GM19372 (cell line): ENCODE measurements at regions not wholly inside any gene's neighbourhood (a gene's known extent, or its start where the extent isn't known, plus 50 kb on each side); places are given as distances from the start of the nearest gene placed in this dataset.
"Not testable (repeated sequence)": the region's sequence is repeated elsewhere in the genome, so short reads cannot be mapped to it uniquely, and the experiment has no call there.

Source experiments
- ATAC-seq: cut with Tn5 transposase; IDR thresholded peaks from one replicate; pipeline ENCODE4 v1.9.1; 2021; ENCODE audit warnings: mild to moderate bottlenecking, low read depth, moderate library complexity; ENCODE audit not compliant: unreplicated experiment

DNA sequence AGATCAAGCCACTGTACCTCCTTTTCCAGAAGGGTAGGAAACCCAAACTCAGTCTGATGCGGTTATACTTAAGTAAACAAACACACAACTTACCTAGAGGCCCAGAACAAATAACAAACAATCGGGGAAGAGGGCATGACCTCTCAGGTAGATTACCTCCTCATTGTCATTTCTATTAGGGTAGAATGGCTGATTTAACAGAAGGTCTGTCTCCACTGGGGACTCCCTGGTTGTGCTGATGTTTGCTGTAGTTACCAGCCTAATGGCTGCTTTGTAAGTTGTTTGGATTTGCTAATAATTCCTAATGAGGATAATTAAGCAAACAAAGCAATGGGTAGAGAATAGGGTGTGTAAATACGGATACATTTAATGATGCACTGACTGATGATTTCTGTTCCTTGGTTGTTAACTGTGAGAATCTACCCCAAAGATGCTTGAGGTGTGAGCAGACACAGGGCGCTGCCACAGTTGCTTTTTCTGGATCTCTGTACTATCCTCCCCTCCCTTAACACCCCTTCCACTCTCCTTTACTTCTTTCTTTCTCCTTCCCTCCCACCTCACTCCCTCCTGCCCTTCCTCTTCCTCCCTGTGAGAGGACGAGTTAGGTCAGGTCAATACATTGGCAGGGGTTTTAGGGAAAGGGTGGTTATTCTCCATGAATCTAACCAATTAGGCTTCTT, 332.0 kb upstream of the FZD8 start:
- not testable (repeated sequence) for ATAC-seq

DNA sequence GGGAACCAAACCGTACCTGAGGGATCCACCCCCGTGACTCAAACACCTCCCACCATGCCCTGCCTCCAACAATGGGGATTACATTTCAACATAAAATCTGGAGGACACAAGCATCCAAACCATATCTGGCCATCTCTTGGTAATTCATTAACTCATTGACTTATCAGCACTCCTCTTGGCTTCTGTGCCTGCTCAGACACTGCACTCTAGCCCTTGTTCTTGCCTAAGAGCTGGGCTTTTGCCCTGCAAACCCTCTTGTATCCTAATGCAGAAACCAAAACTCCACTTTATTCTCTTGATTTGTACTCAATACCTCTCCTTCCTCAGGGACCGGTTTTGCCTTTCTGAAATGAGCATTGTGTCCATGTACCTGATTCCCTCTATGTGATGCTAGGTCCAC, 330.2 kb upstream of the FZD8 start:
- ATAC-seq, result no peak

DNA sequence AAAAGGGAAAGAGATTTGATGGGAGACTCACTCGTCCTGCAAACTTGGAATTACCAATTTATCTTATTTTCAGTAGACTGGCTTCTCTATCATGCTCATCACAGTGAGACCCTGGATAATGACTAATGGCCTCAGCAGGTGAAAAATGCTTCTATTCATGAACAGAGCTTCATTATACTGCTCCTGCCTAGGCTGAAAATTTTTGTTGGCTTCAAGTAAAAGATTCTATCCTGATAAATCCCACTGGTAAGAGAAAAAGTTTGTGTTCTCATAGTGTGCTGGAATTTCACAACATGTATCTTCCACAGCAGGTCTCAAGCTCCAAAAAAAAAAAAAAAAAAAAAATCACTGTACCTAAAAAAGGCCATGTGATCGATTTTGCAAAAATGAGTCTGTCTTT, 329.3 kb upstream of the FZD8 start:
- ATAC-seq, result no peak

DNA sequence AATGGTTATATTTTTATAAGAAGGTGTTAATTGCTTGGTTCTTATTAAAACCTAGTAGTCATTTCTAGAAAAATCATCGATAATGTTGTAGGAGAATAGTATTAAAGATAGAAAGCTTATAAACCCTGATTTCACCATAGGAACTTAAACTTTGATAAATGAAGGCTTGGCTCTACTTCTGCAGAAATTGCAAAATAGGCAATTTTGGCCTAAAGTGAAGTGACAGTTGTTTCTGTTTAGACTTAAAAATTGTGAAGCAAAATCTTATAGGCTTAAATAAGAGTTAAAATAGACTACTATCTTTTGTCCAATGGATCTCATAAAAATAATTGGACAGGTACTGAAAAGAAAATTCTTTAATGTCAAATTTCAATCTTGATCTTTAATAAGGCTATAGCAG, 321.6 kb upstream of the FZD8 start:
- no peak for ATAC-seq

DNA sequence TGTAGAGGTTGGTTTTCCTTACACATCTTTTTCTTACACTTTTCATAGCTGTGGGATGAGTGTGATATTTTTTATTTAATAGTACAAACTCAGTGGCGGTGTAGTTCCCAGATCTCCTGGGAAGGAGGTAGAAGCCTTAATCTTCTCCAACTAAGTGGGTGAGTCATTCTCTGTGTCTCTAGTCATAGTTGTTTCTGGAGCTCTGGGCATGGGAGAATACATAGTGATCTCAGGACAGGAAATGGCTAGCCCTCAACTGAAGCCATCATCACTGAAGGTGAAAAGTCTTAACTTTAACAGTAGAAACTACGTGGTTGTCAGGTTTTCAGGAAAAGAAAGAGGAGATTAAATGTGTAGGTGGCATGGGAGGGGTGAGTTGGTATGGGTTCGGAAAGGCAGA, 319.4 kb upstream of the FZD8 start:
- no peak for ATAC-seq

DNA sequence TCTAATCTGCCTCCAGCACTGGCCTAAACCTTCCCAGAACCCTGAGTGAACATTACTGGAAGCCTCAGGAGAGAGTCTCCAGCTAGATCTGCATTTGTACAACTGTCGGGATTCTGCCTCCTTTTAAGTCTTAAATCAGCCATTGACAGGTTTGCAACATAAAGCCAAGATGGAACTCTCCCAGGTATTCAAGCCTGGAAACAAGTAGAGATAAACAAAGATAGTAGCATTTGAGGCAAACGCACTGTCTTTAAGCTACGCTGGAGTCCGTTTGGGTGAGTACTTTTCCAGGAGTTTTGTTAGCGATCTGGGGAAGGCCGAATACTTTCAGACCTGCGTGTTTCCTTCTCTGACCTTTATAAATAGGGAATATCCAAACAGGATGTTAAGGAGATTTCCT, 317.2 kb upstream of the FZD8 start:
- no peak for ATAC-seq

DNA sequence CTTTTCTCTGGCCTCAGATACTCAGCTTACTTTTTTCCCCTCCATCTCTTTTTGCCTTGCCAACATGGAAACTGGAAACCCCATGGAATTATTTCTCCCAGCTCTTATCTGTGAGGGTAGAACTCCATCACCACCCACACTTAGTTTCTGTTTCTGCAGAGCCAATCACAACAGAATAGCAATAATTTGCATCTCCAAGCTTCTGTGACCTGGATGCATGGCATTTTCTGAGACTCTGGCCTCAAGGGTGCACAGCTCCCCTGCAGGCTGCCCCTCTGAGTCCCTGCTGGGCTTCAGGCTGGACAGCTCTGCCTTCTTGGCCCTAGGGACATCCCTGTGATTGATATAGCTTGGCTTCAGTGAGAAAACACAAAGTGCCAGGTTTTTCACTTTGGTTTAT, 316.5 kb upstream of the FZD8 start:
- ATAC-seq, result not testable (repeated sequence)

DNA sequence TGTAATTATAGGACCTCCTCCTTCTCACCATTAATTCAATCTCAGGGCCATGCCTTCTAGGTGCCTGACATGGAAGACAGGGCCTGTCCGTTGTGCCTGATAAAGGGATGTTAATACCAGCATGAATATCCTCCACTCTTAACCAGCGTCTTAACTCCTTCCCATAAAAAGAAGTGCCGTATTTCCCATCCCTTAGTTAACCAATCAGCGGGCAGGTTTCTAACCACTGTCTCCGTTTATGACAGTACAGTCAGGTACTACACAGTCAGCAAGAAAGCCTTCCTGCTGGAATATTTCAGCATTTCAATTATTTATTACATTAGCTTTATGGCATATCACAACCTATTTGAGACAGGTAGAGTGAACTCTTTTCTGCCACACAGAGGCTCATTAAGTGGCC, 308.6 kb upstream of the FZD8 start:
- ATAC-seq, result no peak

DNA sequence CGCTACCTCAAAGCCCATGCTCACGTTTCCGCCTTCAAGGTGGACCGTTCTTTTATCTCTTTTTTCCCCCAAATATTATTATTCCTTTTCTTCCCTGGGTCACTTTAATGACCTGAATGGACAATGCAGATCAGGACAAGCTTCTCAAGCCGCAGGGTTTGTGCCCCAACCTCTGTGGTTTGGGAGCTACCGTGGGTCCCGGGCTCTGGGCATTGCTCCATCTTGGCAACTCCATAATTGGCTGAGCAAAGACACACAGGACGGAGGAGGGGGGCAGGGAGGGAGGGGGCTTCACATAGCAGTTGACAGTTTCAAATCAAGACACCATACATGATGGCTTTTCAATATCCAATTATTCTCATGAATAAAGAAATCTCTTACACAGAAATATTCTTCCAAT, 308.1 kb upstream of the FZD8 start:
- no peak for ATAC-seq

DNA sequence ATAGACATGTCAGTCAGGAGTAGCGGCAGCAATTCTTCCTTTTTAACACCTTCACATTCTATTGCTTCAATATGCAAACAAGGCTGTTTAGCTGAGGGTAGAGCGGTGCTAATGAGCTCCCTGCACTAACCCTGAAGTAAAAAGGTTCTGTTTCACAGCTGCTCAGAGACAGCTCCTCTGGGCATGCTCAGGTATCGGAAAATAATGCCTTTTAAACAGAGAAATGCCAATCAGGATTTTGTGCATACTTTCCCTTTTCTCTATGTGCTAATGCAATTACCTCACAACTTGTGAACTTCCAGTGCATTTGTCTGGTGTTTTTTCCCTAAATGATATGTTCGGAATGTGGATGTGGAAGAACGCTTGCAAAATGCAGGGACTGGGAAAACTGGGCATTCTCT, 307.7 kb upstream of the FZD8 start:
- ATAC-seq, result no peak

DNA sequence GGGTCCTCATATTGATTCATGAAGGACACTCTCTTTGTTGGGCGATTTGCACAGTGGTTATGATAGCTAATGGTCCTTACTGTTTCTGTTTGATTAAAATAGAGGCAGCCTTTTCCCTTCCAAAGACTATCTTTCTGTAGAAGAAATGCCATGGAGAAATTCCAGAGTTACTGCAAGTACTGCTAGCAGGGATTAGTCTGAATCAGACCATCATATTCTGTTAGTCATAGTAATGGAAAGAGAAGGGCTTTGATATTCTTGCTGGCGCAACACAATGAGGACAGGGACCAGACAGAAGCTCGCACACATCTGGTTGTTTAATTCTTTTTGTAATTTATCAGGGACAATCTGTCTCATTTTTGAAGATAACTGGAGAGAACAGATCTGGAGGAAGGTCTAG, 304.5 kb upstream of the FZD8 start:
- ATAC-seq, result no peak

DNA sequence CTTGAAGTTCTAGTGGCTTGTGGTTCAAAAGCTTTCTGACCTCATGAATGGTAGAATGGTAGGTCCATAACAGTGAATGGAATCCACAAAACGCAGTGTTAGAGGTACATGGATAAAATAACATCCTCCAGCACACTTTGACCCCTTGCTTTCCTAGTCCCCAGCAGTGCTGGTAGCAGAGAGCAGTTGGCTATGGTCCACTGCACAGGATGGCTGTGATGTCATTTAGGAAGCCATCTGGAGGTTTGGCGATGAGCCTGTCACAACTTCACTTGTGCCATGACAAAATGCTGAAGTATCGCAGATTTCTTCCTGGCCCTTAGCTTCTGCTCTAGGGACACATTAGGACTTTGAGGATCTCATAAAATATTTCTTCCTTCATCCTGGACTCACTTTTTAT, 300.0 kb upstream of the FZD8 start:
- no peak for ATAC-seq

DNA sequence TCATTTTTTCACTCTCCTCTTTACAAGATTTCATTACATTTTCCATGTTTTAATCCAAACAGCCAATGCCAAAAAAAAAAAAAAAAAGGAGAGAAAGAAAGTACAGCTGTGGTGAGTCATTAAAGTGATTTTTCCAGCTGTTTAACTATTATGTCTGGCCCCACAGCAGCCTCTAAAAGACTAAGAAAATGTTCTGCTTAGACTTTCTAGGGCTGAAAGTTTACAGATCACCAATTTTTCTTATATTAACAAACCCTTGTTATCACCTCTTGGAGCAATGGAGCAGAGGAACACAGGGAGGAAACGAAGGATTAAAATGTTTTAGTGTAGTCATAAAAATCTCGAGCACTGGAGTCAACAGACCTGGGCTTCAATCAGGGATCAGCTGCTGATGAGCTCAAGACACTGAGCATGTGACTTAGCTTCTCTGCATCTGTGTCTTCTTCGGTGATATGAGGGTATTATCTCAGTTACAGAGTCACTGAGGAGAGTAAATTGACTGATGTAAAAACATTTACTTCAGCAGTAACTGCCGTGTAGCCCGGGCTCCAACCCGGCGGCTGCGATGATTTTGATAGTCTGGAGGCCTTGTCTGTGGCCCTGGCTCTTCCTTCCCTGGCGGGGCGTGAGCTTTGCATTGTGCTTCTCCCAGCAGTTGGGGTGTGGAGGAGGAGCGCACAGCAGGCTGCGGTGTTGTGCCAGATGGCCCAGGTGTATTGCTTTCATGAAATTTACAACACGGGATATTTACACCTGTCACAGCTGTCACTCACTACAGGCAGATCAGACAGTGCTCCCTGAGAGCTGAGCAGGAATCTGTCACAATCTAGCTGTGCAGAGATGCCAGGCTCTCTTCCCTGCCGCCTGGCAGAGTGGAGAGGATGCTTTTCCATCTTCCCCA, 298.3 kb upstream of the FZD8 start:
- no peak for ATAC-seq

DNA sequence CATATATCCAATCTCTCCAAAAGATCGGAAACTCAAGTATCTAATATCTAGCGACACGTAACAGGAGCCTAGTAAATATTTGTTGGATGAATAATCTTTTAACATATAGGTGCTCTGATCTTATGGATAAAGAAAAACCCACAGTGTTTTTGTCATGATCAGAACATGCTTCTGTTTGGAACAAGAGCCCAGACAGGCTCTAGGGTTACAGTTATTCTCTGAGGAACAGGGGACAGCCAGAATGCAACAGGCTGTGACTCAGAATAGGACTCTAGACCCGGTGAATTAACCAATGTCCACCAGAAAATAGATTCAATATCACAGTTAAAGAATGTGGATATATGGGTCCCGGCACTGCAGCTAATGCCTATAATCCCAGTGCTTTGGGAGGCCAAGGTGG, 296.1 kb upstream of the FZD8 start:
- no peak for ATAC-seq

DNA sequence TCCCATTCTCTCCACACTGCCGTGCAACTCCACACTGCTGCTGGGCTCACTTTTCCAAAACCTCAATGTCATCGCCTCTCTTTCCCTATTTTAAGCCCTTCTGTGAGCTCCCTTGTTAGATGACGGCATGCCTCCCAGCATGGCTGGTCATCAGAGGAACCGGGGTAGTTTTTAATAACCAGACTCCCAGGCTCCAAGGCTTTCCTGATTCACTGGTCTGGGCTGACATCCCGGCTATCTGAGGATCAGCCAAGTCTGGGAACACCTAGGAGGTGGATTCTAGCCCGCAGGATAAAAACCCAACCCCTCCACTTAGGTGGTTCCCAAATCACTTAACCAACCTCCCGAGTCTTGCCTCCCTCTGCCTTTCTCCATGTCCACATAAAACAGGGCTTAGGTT, 295.4 kb upstream of the FZD8 start:
- no peak for ATAC-seq

DNA sequence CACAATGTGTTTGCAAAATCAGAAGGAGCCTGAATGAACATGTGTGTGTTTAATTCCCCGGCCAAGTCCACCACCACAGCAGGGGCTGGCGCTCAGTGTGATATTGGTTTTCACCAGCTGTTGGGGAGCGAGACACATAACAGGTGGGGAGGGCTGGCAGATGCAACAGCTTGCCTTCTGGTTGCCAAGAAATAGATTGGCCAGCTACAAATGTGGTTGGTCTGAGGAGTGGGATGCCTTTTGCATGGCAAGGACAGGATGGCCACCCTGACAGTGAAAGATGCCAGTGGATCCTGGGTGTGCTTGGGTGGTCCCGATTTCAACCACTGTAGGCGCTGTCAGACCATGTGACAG, 292.5 kb upstream of the FZD8 start:
- ATAC-seq, result no peak

DNA sequence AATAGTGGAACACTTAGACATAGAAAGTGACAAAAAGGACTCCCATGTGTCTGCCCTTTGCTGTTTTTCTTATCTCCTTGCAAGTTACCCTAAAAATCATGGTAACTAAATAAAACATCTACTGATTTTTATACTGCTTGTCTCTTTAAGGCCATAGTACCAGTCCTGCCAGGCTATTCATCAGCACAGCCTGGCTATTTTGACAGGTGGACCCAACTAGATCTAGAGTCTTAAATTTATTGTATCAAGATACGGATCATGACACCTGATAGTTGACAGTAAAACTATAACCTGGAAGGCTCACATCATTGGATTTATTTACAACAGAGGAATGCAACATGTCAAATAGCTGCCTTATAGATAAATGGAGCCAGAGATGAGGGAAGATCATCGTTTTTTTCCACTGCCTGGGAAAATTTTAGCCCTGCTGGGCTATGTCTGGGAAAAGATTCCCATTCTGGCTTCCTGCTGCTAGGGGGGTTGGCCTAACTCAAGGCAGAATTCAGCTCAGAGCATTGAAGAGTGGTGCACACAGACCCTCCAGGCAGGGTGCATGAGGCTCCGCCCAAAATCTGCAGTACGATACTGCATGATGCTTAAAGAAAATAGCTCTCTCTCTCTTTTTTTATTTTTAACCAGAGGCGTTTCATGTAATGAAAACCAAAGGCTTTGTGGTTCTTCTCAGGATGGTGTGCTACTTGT, 292.0 kb upstream of the FZD8 start:
- no peak for ATAC-seq

DNA sequence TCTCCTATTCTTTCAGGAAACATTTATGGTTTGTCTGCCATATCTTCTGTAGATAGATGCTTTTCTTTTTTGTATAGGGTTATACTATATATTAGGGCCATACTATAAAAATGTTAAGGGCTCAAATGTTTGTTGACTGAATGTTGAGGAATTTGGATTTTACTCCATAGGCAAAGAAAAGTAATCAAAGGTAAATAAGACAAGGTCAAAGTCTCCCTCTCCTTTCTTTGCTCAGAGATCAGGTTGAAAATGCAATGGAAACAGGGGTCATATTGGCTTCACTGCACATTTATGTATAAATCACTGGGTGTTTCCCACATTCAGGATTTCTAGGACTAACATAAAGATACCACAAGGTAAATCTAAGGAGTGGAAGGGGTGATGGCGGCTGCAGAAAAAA, 291.4 kb upstream of the FZD8 start:
- ATAC-seq, result no peak

DNA sequence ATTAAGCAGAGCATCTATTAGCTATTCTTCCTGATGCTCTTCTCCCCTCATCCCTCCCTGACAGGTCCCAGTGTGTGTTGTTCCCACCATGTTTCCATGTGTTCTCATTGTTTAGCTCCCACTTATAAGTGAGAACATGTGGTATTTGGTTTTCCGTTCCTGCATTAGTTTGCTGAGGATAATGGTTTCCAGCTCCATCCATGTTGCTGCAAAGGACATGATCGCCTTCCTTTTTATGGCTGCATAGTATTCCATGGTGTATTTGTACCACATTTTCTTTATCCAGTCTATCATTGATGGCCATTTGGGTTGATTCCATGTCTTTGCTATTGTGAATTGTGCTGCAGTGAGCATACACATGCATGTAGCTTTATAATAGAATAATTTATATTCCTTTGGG, 287.9 kb upstream of the FZD8 start:
- ATAC-seq, result not testable (repeated sequence)

DNA sequence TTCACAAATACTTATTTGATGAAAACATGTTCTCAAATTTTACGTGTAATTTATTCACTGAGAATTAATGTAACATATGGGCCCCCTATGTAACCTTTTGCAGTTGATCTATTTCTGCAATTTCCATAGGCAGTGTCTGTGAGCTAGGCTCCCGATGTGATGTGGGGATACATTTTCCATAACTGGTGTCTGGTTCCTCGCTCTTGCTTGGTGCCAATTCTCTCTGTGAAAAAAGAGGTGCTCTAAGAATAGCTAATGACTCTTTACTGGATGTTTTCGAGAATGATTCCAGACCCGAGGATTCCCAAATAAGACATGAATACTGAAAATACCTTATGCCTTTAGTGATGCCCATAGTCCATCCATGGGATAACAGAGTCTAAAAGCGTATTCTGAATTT, 286.7 kb upstream of the FZD8 start:
- ATAC-seq, result no peak

DNA sequence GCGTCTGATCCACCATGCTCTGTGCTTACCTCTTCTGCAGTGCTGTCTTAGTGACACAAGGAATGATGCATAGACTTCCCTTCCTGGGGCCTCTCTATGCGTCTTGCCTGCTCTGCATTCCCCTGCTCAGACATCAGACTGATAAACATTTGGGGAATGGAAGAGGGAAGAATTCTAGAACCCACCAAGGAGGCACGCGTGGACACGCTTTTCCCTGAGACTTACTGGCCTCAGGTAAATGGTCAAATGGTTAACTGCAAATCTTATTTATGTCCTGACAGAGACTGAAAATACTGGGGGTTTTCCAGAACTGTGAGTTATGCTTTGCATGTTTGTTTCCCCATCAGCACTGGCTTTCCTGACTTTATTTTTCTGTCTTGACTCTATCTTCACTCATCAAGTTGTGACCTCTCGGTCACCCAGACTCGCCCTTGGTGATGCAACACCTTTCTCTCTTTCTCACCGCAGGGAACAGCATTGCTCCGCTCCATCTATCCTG, 285.9 kb upstream of the FZD8 start:
- ATAC-seq, result no peak
